Upper lobe of left lung (tissue), 4 donors: ENCODE measurements at regions not wholly inside any gene's neighbourhood (a gene's known extent, or its start where the extent isn't known, plus 50 kb on each side); places are given as distances from the start of the nearest gene placed in this dataset.

Experiments used
- CTCF ChIP-seq, 6 experiments: fragments of 450-650 bp in 4 of 6; fragments of 200-600 bp in 2 of 6; sonication (generic) in 2 of 6; IDR thresholded peaks; one replicate each; pipeline ENCODE4 v1.5.1; 2016 to 2019; ENCODE audit warnings: antibody characterized with exemption in 6 of 6
- EP300 ChIP-seq, 4 donors: sonication (generic); formaldehyde crosslinking; IDR thresholded peaks; one replicate each; pipeline ENCODE4 v1.5.1; 2017; ENCODE audit warnings: antibody characterized with exemption in 4 of 4, control low read depth in 2 of 4
- POLR2A ChIP-seq, 4 donors: fragments of 450-650 bp; IDR thresholded peaks; one replicate each; pipeline ENCODE4 v1.5.1; 2016 to 2017; ENCODE audit warnings: antibody characterized with exemption in 4 of 4, mild to moderate bottlenecking in 2 of 4

GRCh38 chr7:112855227-112855626 is 65.0 kb upstream of the TMEM168 start:
- no peak for TF ChIP-seq POLR2A (IDR thresholded peaks at IDR 0.05)
- TF ChIP-seq CTCF (IDR thresholded peaks at IDR 0.05), result no peak
- no peak for TF ChIP-seq EP300 (IDR thresholded peaks at IDR 0.05)
